ENCODE measurements at regions not wholly inside any gene's neighbourhood (a gene's known extent, or its start where the extent isn't known, plus 50 kb on each side); places are given as distances from the start of the nearest gene placed in this dataset.

GRCh38 chr6:40733770-40734396, 146.7 kb upstream of the LRFN2 start:
- H3K27ac ChIP-seq: no peak overlapping the region
- no peak for DNase-seq (ENCODE audit: low read depth, low spot score)

- H3K27ac ChIP-seq: no peak overlapping the region
- DNase-seq (ENCODE audit: low read depth, low spot score): no peak
These were observed 146.1 kb upstream of the LRFN2 start for GRCh38 chr6:40733290-40733689.

GRCh38 chr6:40732878-40733277, 145.7 kb upstream of the LRFN2 start:
- no peak for DNase-seq (ENCODE audit: low read depth, low spot score)
- no peak overlapping the region for H3K27ac ChIP-seq

- no peak overlapping the region for H3K27ac ChIP-seq
- no peak for DNase-seq (ENCODE audit: low read depth, low spot score)
These were observed 141.5 kb upstream of the LRFN2 start for GRCh38 chr6:40728643-40729042.

- DNase-seq (ENCODE audit: low read depth, low spot score): no peak
These were observed 140.1 kb upstream of the LRFN2 start for GRCh38 chr6:40727271-40727670.

GRCh38 chr6:40726853-40727252, 139.7 kb upstream of the LRFN2 start:
- DNase-seq (ENCODE audit: low read depth, low spot score): no peak

More at GRCh38 chr6:40727271-40727670, 140.1 kb upstream of the LRFN2 start:
- H3K27ac ChIP-seq: no peak overlapping the region

GRCh38 chr6:40725390-40725789, 138.2 kb upstream of the LRFN2 start:
- DNase-seq (ENCODE audit: low read depth, low spot score): no peak

More at GRCh38 chr6:40726853-40727252, 139.7 kb upstream of the LRFN2 start:
- H3K27ac ChIP-seq: no peak overlapping the region

GRCh38 chr6:40724886-40725285, 137.7 kb upstream of the LRFN2 start:
- no peak for DNase-seq (ENCODE audit: low read depth, low spot score)
- no peak overlapping the region for H3K27ac ChIP-seq

More at GRCh38 chr6:40725390-40725789, 138.2 kb upstream of the LRFN2 start:
- no peak overlapping the region for H3K27ac ChIP-seq

- no peak for DNase-seq (ENCODE audit: low read depth, low spot score)
These were observed 136.8 kb upstream of the LRFN2 start for GRCh38 chr6:40723967-40724366.

GRCh38 chr6:40722553-40723258, 135.5 kb upstream of the LRFN2 start:
- no peak overlapping the region for H3K27ac ChIP-seq
- no peak for DNase-seq (ENCODE audit: low read depth, low spot score)

More at GRCh38 chr6:40723967-40724366, 136.8 kb upstream of the LRFN2 start:
- no peak overlapping the region for H3K27ac ChIP-seq

- no peak overlapping the region for H3K27ac ChIP-seq
- no peak for DNase-seq (ENCODE audit: low read depth, low spot score)
These were observed 134.9 kb upstream of the LRFN2 start for GRCh38 chr6:40722091-40722490.

- no peak for DNase-seq (ENCODE audit: low read depth, low spot score)
These were observed 134.2 kb upstream of the LRFN2 start for GRCh38 chr6:40721271-40721952.

GRCh38 chr6:40720375-40720748, 133.2 kb upstream of the LRFN2 start:
- no peak for DNase-seq (ENCODE audit: low read depth, low spot score)
- H3K27ac ChIP-seq: no peak overlapping the region

More at GRCh38 chr6:40721271-40721952, 134.2 kb upstream of the LRFN2 start:
- no peak overlapping the region for H3K27ac ChIP-seq

GRCh38 chr6:40719671-40720374, 132.7 kb upstream of the LRFN2 start:
- H3K27ac ChIP-seq: no peak overlapping the region
- DNase-seq (ENCODE audit: low read depth, low spot score): no peak

- no peak for DNase-seq (ENCODE audit: low read depth, low spot score)
These were observed 131.2 kb upstream of the LRFN2 start for GRCh38 chr6:40718401-40718800.

GRCh38 chr6:40717411-40718057, 130.4 kb upstream of the LRFN2 start:
- no peak for DNase-seq (ENCODE audit: low read depth, low spot score)
- H3K27ac ChIP-seq: no peak overlapping the region

More at GRCh38 chr6:40718401-40718800, 131.2 kb upstream of the LRFN2 start:
- H3K27ac ChIP-seq: no peak overlapping the region

GRCh38 chr6:40715570-40716403, 128.6 kb upstream of the LRFN2 start:
- no peak for DNase-seq (ENCODE audit: low read depth, low spot score)
- H3K27ac ChIP-seq: no peak overlapping the region

- no peak for DNase-seq (ENCODE audit: low read depth, low spot score)
- no peak overlapping the region for H3K27ac ChIP-seq
These were observed 127.7 kb upstream of the LRFN2 start for GRCh38 chr6:40714576-40715564.
